ENCODE measurements at regions not wholly inside any gene's neighbourhood (a gene's known extent, or its start where the extent isn't known, plus 50 kb on each side); places are given as distances from the start of the nearest gene placed in this dataset.
A peak's percentile ranks its signal among the peaks of the same experiment; 100 is the strongest.

DNA sequence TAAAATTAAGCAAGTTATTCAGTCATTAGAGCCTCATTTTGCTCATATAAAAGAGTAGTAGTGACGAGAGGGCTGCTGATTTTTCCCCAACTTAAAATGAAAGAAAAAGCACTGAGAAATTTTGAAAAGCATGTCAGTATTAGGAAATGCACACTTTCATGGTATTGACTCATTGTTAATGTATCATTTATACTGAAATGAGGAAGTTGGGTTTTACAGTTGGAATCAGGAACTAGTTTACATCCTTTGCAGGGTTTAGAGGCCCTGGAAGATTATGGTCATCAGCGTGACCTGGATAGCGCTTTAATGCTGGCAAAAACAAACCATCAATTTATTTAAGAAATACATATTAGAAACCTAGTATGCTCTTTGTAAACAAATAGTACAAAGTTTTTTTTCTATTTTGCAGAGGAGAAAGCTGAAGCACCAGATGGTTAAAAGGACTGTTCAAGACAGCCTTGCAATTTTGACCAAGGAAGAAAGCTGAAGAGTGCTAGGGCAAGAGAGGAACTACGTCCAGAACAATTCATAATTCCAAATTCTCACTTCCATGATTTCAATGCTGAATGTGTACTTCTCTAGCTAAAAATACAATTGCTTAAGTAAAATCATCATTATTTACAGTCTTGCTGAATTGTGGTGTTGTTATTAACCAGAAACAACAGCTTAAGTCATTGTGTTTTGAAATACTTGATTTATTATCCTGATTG, 94.8 kb upstream of the SGIP1 start:
- no peaks in the 10 kb centered on the region for H3K27me3 ChIP-seq (replicated peaks; ENCODE audit: control insufficient read depth, insufficient read depth, low read length)
- H3K36me3 ChIP-seq (ENCODE audit: control insufficient read depth, insufficient read depth, low read length, severe bottlenecking): no peaks in the 10 kb centered on the region
- no peak overlapping the region for H3K9ac ChIP-seq (ENCODE audit: low read length)
- no peaks in the 10 kb centered on the region for H3K9me3 ChIP-seq (ENCODE audit: control insufficient read depth, low read length)
- no peak overlapping the region for H3K4me3 ChIP-seq (ENCODE audit: low read length)
- peaks cover 5% of the 10 kb centered on the region for H3K4me1 ChIP-seq (ENCODE audit: control insufficient read depth, insufficient read depth, low read length)
- peak; percentile 65 for DNase-seq (ENCODE audit: low read depth)

DNA sequence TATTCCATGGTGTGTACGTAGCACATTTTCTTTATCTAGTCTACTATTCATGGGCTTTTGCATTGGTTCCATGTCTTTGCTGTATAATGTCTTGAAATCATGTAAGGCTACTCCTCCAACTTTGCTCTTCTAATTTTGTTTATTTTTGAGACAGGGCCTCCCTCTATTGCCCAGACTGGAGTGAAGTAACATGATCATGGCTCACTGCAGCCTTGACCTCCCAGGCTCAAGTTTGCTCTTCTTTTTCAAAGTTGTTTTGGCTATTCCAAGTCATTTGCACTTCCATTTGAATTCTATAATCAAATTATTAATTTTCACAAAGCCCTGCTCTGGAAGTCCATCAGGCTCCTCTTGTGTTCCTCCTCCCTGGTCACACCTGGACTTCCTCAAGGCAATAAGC, 90.2 kb upstream of the SGIP1 start:
- H3K4me3 ChIP-seq (ENCODE audit: low read length): no peak overlapping the region
- no peak overlapping the region for H3K9ac ChIP-seq (ENCODE audit: low read length)
- DNase-seq (ENCODE audit: low read depth): peak; percentile 52
- H3K9me3 ChIP-seq (ENCODE audit: control insufficient read depth, low read length): no peaks in the 10 kb centered on the region
- H3K36me3 ChIP-seq (ENCODE audit: control insufficient read depth, insufficient read depth, low read length, severe bottlenecking): no peaks in the 10 kb centered on the region
- no peaks in the 10 kb centered on the region for H3K27me3 ChIP-seq (replicated peaks; ENCODE audit: control insufficient read depth, insufficient read depth, low read length)
- peaks cover under 1% of the 10 kb centered on the region for H3K4me1 ChIP-seq (ENCODE audit: control insufficient read depth, insufficient read depth, low read length)

DNA sequence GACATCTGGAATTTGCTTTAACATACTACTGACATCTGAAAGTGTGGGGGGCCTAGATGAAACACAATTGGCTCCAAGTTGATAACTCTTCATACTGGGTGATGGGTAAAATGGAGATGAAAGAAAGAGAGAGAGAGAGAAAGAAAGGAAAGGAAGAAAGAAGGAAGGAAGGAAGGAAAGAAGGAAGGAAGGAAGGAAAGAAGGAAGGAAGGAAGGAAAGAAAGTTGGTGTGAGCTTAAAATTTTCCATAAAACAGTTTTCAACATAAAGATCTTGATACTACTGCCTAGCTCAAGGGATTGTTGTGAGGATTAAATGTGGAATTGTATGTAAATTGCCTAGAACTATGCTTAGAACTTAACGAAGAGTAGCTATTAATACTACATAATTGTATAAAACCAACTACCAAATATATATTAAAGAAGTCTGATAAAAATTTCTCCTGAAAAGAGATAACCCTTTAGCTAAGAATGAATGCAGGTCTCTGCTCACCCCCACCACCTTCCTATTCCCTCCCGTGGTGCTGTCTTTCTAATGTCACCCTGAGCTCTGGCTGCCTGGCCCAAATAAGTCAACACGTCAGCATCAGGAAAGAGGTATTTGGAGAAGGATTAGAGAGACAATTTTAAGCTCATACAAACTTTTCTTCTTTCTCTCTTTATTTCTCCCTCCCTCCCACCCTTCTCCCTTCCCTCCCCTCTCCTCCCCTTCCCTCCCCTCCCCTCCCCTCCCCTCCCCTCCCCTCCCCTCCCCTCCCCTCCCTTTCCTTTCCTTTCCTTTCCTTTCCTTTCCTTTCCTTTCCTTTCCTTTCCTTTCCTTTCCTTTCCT, 89.3 kb upstream of the SGIP1 start:
- Histone ChIP-seq H3K27me3 (replicated peaks; ENCODE audit: control insufficient read depth, insufficient read depth, low read length) (no peaks in the 10 kb centered on the region), H3K4me3 (ENCODE audit: low read length) (no peak overlapping the region), H3K36me3 (ENCODE audit: control insufficient read depth, insufficient read depth, low read length, severe bottlenecking) (no peaks in the 10 kb centered on the region), H3K4me1 (ENCODE audit: control insufficient read depth, insufficient read depth, low read length) (peaks cover under 1% of the 10 kb centered on the region), H3K9me3 (ENCODE audit: control insufficient read depth, low read length) (no peaks in the 10 kb centered on the region), H3K9ac (ENCODE audit: low read length) (no peak overlapping the region)
- no peak for DNase-seq (ENCODE audit: low read depth)

DNA sequence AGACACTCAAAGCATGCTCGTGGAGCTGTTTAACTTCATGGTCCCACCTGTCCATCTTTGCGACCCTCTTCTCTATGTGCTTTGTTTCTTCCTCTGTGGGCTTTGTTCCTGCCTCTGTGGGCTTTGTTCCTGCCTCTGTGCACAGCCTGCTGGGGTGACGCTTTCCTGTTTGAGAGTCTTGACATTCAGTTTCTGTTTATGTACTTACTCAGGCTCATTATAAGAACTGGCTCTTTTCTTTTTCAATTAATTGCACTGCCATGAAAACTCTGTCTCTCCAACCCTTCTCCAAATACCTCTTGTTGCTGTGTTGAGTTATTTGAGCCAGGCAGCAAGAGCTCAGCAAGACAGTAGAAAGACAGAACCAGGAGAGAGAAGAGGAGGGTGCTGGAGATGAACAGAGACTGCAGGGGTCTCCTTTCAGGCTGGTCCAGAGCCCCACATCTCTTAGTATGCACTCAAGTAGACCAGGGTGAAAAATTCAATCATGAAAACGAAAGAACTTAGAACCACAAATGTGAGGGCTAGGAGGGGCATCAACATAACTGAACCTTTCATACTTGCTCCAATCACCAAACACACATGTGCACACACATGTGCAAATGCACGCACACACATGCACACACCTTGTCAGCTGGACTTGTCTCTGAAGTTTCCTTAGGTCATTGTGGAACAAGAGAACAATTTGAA, 88.3 kb upstream of the SGIP1 start:
- no peaks in the 10 kb centered on the region for H3K27me3 ChIP-seq (replicated peaks; ENCODE audit: control insufficient read depth, insufficient read depth, low read length)
- no peaks in the 10 kb centered on the region for H3K36me3 ChIP-seq (ENCODE audit: control insufficient read depth, insufficient read depth, low read length, severe bottlenecking)
- H3K4me1 ChIP-seq (ENCODE audit: control insufficient read depth, insufficient read depth, low read length): peaks cover 7% of the 10 kb centered on the region
- DNase-seq (ENCODE audit: low read depth): no peak
- no peak overlapping the region for H3K4me3 ChIP-seq (ENCODE audit: low read length)
- H3K9me3 ChIP-seq (ENCODE audit: control insufficient read depth, low read length): no peaks in the 10 kb centered on the region
- no peak overlapping the region for H3K9ac ChIP-seq (ENCODE audit: low read length)

DNA sequence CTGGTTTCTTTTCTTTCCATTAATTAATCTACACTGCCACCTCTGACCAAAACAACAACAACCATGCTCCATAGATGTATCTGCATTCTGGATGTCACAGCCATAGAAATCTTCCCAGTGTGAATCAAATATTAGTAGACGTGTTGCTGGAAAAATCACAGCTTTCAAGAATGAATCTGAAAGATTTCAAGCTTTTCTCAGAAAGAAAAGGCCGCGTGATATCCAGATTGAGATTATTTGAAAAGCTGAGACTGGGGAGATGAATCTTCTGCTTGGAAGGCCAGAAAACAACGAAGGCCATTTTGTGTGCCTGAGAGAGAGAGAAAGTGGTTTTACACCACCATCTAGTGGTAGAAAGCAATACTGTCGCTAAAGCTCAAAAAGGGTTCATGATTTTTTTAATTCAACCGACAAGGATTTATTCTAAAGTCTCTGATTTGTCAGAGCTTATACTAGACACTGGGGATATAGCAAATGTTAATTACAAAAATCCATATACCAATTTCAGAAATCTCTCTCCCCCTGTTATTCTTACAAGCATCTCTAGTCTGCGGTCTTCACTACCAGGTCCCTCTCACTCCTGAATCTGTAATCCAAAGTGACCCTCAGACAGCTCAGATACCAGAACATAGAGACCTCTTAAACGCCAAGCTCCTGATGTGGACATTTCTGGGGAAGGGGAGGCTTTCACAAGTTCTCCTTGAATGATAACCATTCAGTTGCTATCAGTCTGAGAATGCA, 87.5 kb upstream of the SGIP1 start:
- peak; percentile 90 for DNase-seq (ENCODE audit: low read depth)
- H3K36me3 ChIP-seq (ENCODE audit: control insufficient read depth, insufficient read depth, low read length, severe bottlenecking): no peaks in the 10 kb centered on the region
- no peak overlapping the region for H3K4me3 ChIP-seq (ENCODE audit: low read length)
- no peaks in the 10 kb centered on the region for H3K27me3 ChIP-seq (replicated peaks; ENCODE audit: control insufficient read depth, insufficient read depth, low read length)
- no peak overlapping the region for H3K9ac ChIP-seq (ENCODE audit: low read length)
- H3K4me1 ChIP-seq (ENCODE audit: control insufficient read depth, insufficient read depth, low read length): peaks cover 7% of the 10 kb centered on the region
- H3K9me3 ChIP-seq (ENCODE audit: control insufficient read depth, low read length): no peaks in the 10 kb centered on the region

DNA sequence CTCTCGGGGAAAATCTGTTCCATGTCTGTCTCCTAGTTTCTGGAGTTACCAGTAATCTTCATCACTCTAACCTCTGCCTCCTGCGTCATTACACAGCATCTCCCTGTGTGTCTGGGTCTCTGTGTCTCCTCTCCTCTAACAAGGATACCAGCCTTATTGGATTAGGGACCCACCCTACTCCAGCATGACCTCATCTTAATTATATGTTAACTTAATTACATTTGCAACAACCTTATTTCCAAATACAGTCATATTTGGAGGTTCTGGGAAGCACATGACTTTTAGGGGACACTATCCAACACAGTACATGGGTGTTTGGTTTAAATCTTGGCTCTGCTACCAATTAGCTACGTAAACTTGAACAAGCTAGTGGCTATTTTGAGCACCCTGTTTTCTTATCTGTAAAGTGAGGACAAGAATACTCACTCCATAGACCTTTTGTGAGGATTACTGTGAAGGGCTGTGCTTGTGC, 83.9 kb upstream of the SGIP1 start:
- no peak overlapping the region for H3K9ac ChIP-seq (ENCODE audit: low read length)
- H3K36me3 ChIP-seq (ENCODE audit: control insufficient read depth, insufficient read depth, low read length, severe bottlenecking): no peaks in the 10 kb centered on the region
- no peaks in the 10 kb centered on the region for H3K27me3 ChIP-seq (replicated peaks; ENCODE audit: control insufficient read depth, insufficient read depth, low read length)
- DNase-seq (ENCODE audit: low read depth): peak; percentile 26
- H3K9me3 ChIP-seq (ENCODE audit: control insufficient read depth, low read length): no peaks in the 10 kb centered on the region
- H3K4me1 ChIP-seq (ENCODE audit: control insufficient read depth, insufficient read depth, low read length): peaks cover 7% of the 10 kb centered on the region
- no peak overlapping the region for H3K4me3 ChIP-seq (ENCODE audit: low read length)

DNA sequence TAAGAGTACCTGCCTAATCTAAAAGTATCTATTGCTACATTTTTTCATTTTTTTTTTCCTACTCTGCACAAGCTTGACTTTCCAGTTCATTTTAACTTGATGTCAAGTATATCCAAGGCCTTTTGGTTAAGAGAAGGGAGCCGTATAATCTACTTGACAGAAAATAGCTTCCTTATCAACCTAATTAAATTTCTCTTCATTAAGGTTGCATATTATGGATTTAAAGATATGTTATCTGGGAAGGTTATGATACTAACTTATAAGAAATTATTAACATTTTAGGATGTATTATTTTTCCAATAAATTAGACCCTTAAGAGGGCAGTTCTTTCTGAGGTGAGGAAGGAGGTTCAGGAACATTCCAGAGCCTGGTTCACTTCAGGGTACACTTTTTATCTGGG, 83.1 kb upstream of the SGIP1 start:
- no peak for DNase-seq (ENCODE audit: low read depth)
- no peaks in the 10 kb centered on the region for H3K27me3 ChIP-seq (replicated peaks; ENCODE audit: control insufficient read depth, insufficient read depth, low read length)
- no peaks in the 10 kb centered on the region for H3K36me3 ChIP-seq (ENCODE audit: control insufficient read depth, insufficient read depth, low read length, severe bottlenecking)
- peaks cover 7% of the 10 kb centered on the region for H3K4me1 ChIP-seq (ENCODE audit: control insufficient read depth, insufficient read depth, low read length)
- no peak overlapping the region for H3K9ac ChIP-seq (ENCODE audit: low read length)
- H3K4me3 ChIP-seq (ENCODE audit: low read length): no peak overlapping the region
- no peaks in the 10 kb centered on the region for H3K9me3 ChIP-seq (ENCODE audit: control insufficient read depth, low read length)

DNA sequence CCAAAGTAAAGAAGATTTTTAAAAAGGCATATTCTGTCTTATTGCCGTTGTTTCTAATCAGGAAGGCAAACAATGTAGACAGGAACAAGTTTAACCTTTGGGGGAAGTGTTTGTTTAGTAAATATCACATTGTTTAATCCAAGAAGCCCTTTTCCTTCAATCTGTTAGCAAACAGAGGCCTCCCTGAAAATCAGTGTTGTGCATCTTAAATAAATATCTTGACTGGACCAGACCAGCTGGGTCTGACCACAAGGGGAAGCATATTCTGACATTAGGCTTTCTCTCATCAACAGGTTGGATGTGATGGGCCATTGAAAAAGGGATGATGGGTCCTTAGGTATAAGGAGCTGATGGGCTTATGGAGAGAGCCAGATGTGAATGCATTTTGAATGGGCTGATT, 81.8 kb upstream of the SGIP1 start:
- no peak for DNase-seq (ENCODE audit: low read depth)
- H3K27me3 ChIP-seq (replicated peaks; ENCODE audit: control insufficient read depth, insufficient read depth, low read length): no peaks in the 10 kb centered on the region

DNA sequence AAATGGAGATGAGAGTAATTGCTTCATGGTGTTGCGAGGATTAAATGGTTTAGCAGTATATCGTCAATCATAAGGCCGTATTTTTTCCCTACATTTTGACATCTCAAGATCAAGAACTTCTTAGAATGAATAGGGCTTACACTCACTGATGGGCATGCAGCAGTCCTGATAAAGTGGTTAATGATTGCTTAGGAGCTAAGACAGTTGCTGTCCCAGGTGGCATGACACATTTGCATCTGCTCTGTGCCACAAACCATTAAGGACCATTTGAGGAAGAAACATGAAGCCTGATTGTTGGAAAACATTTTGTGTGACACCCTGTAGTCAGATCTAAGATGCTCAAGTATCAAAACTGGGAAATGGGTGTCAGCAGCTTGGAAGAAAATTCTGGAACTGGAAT, 81.0 kb upstream of the SGIP1 start:
- H3K9ac ChIP-seq (ENCODE audit: low read length): no peak overlapping the region
- no peaks in the 10 kb centered on the region for H3K36me3 ChIP-seq (ENCODE audit: control insufficient read depth, insufficient read depth, low read length, severe bottlenecking)
- H3K27me3 ChIP-seq (replicated peaks; ENCODE audit: control insufficient read depth, insufficient read depth, low read length): no peaks in the 10 kb centered on the region
- no peaks in the 10 kb centered on the region for H3K9me3 ChIP-seq (ENCODE audit: control insufficient read depth, low read length)
- no peak overlapping the region for H3K4me3 ChIP-seq (ENCODE audit: low read length)
- DNase-seq (ENCODE audit: low read depth): no peak
- H3K4me1 ChIP-seq (ENCODE audit: control insufficient read depth, insufficient read depth, low read length): peaks cover 7% of the 10 kb centered on the region

More for the DNA sequence above, 81.8 kb upstream of the SGIP1 start:
- H3K36me3 ChIP-seq (ENCODE audit: control insufficient read depth, insufficient read depth, low read length, severe bottlenecking): no peaks in the 10 kb centered on the region
- no peaks in the 10 kb centered on the region for H3K9me3 ChIP-seq (ENCODE audit: control insufficient read depth, low read length)
- peaks cover 7% of the 10 kb centered on the region for H3K4me1 ChIP-seq (ENCODE audit: control insufficient read depth, insufficient read depth, low read length)
- H3K4me3 ChIP-seq (ENCODE audit: low read length): no peak overlapping the region
- H3K9ac ChIP-seq (ENCODE audit: low read length): no peak overlapping the region

DNA sequence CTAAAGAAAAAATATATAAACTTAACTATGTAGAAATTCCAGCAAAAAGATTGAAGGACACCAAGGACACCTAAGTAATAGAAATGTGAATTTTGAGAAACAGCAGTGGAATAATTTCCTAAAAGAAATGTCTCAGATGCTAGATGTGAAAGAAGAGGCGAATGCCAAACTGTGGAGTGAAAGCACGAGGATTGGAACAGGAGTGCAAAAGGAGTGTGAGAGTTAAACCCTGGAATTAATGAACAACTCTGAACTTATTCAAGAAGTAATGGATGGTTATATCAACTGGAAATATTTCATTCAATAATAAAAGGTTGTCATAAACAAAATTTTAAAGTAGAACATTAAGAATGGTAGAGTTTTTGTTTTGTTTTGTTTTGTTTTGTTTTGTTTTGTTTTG, 78.5 kb upstream of the SGIP1 start:
- no peaks in the 10 kb centered on the region for H3K36me3 ChIP-seq (ENCODE audit: control insufficient read depth, insufficient read depth, low read length, severe bottlenecking)

DNA sequence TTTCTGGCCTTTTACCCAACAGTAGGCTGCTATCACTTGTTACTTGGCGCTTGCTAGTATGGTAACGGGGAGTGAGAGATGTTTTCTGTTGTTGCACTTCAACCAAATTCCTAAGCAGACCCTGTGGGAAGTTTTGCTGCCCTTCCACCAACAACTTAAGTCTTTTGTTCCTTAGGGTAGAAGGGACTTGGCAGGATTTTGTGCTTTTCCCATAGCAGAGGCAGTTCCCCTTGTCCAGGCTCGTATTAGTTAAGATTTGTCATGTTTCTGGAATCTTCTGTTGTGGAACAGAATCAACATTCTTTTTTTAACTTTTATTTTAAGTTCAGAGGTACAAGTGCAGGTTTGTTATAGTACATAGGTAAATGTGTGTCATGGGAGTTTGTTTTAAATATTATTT, 73.2 kb upstream of the SGIP1 start:
- no peak for DNase-seq (ENCODE audit: low read depth)
- H3K36me3 ChIP-seq (ENCODE audit: control insufficient read depth, insufficient read depth, low read length, severe bottlenecking): no peaks in the 10 kb centered on the region
- peaks cover 16% of the 10 kb centered on the region for H3K4me1 ChIP-seq (ENCODE audit: control insufficient read depth, insufficient read depth, low read length)
- peaks cover 9% of the 10 kb centered on the region for H3K9me3 ChIP-seq (ENCODE audit: control insufficient read depth, low read length)
- H3K4me3 ChIP-seq (ENCODE audit: low read length): no peak overlapping the region
- H3K27me3 ChIP-seq (replicated peaks; ENCODE audit: control insufficient read depth, insufficient read depth, low read length): no peaks in the 10 kb centered on the region
- no peak overlapping the region for H3K9ac ChIP-seq (ENCODE audit: low read length)

More for the DNA sequence above, 78.5 kb upstream of the SGIP1 start:
- no peaks in the 10 kb centered on the region for H3K27me3 ChIP-seq (replicated peaks; ENCODE audit: control insufficient read depth, insufficient read depth, low read length)
- H3K4me1 ChIP-seq (ENCODE audit: control insufficient read depth, insufficient read depth, low read length): no peaks in the 10 kb centered on the region
- no peak overlapping the region for H3K4me3 ChIP-seq (ENCODE audit: low read length)
- peaks cover 4% of the 10 kb centered on the region for H3K9me3 ChIP-seq (ENCODE audit: control insufficient read depth, low read length)
- no peak for DNase-seq (ENCODE audit: low read depth)
- no peak overlapping the region for H3K9ac ChIP-seq (ENCODE audit: low read length)
